Mesenchymal stem cell (in vitro differentiated cells and primary cell): ENCODE measurements at regions not wholly inside any gene's neighbourhood (a gene's known extent, or its start where the extent isn't known, plus 50 kb on each side); places are given as distances from the start of the nearest gene placed in this dataset.

Experiments used
- DNase-seq: peaks from one replicate; pipeline ENCODE4 v3.0.0-alpha.2; 2013
- H2AFZ ChIP-seq: one replicate; pipeline ENCODE4 v1.6.1; 2013; ENCODE audit warnings: low read depth, mild to moderate bottlenecking, control low read depth, inconsistent platforms, low read length, moderate library complexity
- H2AK5ac ChIP-seq: 2 replicates; pipeline ENCODE4 v1.6.1; 2013; ENCODE audit warnings: low read length, moderate library complexity, mild to moderate bottlenecking, inconsistent platforms; ENCODE audit not compliant: severe bottlenecking
- H2BK120ac ChIP-seq: one replicate; pipeline ENCODE4 v1.6.1; 2013; ENCODE audit warnings: low read depth, mild to moderate bottlenecking, inconsistent platforms, low read length, moderate library complexity
- H2BK12ac ChIP-seq, 2 experiments: one replicate each; pipeline ENCODE4 v1.6.1; 2013; ENCODE audit warnings: inconsistent platforms in 2 of 2, low read length in 2 of 2, mild to moderate bottlenecking in 2 of 2, moderate library complexity in 2 of 2, control low read depth in 1 of 2
- H2BK15ac ChIP-seq: one replicate; pipeline ENCODE4 v1.6.1; 2013; ENCODE audit warnings: mild to moderate bottlenecking, low read depth, inconsistent platforms; ENCODE audit not compliant: poor library complexity, severe bottlenecking
- H2BK5ac ChIP-seq: 2 replicates; pipeline ENCODE4 v1.6.1; 2013; ENCODE audit warnings: low read depth, mild to moderate bottlenecking, low read length, control low read depth, inconsistent platforms; ENCODE audit not compliant: poor library complexity, severe bottlenecking
- H3K14ac ChIP-seq, 2 experiments: one replicate each; pipeline ENCODE4 v1.6.1; 2013; ENCODE audit warnings: inconsistent platforms in 2 of 2, low read length in 2 of 2, control low read depth in 1 of 2, mild to moderate bottlenecking in 1 of 2, moderate library complexity in 1 of 2
- H3K18ac ChIP-seq, 2 experiments: one replicate each; pipeline ENCODE4 v1.6.1; 2013; ENCODE audit warnings: inconsistent platforms in 2 of 2, low read length in 2 of 2, control low read depth in 1 of 2, low read depth in 1 of 2, mild to moderate bottlenecking in 1 of 2
- H3K23ac ChIP-seq, 2 experiments: one replicate each; pipeline ENCODE4 v1.6.1; 2013; ENCODE audit warnings: inconsistent platforms in 2 of 2, low read length in 2 of 2, mild to moderate bottlenecking in 2 of 2, moderate library complexity in 2 of 2, control low read depth in 1 of 2
- H3K27ac ChIP-seq: 2 replicates; pipeline ENCODE4 v1.5.1; 2013; ENCODE audit warnings: mild to moderate bottlenecking, moderate library complexity, low read length, control low read depth, inconsistent platforms; ENCODE audit not compliant: poor library complexity, severe bottlenecking
- H3K27me3 ChIP-seq, 2 experiments: 2 replicates each; pipeline versions ENCODE4 v1.6.1 to v1.7.0; 2013; ENCODE audit warnings: low read length in 2 of 2, mild to moderate bottlenecking in 2 of 2, moderate library complexity in 2 of 2, control low read depth in 1 of 2, inconsistent platforms in 1 of 2; ENCODE audit not compliant: control insufficient read depth in 1 of 2, insufficient read depth in 1 of 2
- H3K36me3 ChIP-seq, 2 experiments: 2 replicates each; pipeline versions ENCODE4 v1.6.1 to v1.7.0; 2013; ENCODE audit warnings: low read length in 2 of 2, control low read depth in 1 of 2, inconsistent platforms in 1 of 2, low read depth in 1 of 2, mild to moderate bottlenecking in 1 of 2; ENCODE audit not compliant: insufficient read depth in 2 of 2, control insufficient read depth in 1 of 2
- H3K4ac ChIP-seq, 2 experiments: one replicate each; pipeline ENCODE4 v1.6.1; 2013; ENCODE audit warnings: inconsistent platforms in 2 of 2, low read length in 2 of 2, mild to moderate bottlenecking in 2 of 2, moderate library complexity in 2 of 2, control low read depth in 1 of 2, low read depth in 1 of 2
- H3K4me1 ChIP-seq: 2 replicates; pipeline ENCODE4 v1.6.1; 2013; ENCODE audit warnings: low read depth, low read length, control low read depth; ENCODE audit not compliant: control insufficient read depth, insufficient read depth
- H3K4me2 ChIP-seq: 2 replicates; pipeline ENCODE4 v1.6.1; 2013; ENCODE audit warnings: low read length, mild to moderate bottlenecking, inconsistent platforms; ENCODE audit not compliant: poor library complexity, severe bottlenecking
- H3K4me3 ChIP-seq, 2 experiments: 2 replicates each; pipeline versions ENCODE4 v1.5.1 to v1.7.0; 2013; ENCODE audit warnings: low read length in 2 of 2, mild to moderate bottlenecking in 2 of 2, control low read depth in 1 of 2, low read depth in 1 of 2; ENCODE audit not compliant: insufficient read depth in 1 of 2
- H3K79me1 ChIP-seq: replicated peaks from 2 replicates; pipeline ENCODE4 v1.6.1; 2013; ENCODE audit warnings: mild to moderate bottlenecking, control low read depth, low read length, inconsistent platforms; ENCODE audit not compliant: poor library complexity, severe bottlenecking
- H3K9ac ChIP-seq: 2 replicates; pipeline ENCODE4 v1.7.0; 2013; ENCODE audit warnings: mild to moderate bottlenecking, low read length, moderate library complexity
- H3K9me3 ChIP-seq: 2 replicates; pipeline ENCODE4 v1.7.0; 2013; ENCODE audit warnings: mild to moderate bottlenecking, low read length; ENCODE audit not compliant: control insufficient read depth
- H4K8ac ChIP-seq: one replicate; pipeline ENCODE4 v1.6.1; 2013; ENCODE audit warnings: inconsistent platforms, mild to moderate bottlenecking, low read length, moderate library complexity
- H4K91ac ChIP-seq: one replicate; pipeline ENCODE4 v1.6.1; 2013; ENCODE audit warnings: mild to moderate bottlenecking, low read length, inconsistent platforms
- WGBS: methylation state at CpG from one replicate; pipeline ENCODE4 v1.1.7; 2013; ENCODE audit warnings: mixed read lengths; 5-methylcytosine and 5-hydroxymethylcytosine counted together

GRCh38 chr2:88835726-88836125, 144.3 kb downstream of the RPIA start:
- no peak overlapping the region for H3K9ac ChIP-seq
- no peak overlapping the region for H2BK12ac ChIP-seq
- H3K23ac ChIP-seq: no peak overlapping the region
- H4K91ac ChIP-seq: no peak overlapping the region
- H3K4me3 ChIP-seq: no peak overlapping the region
- WGBS: 92% methylated on average over 2 of the region's 2 CpGs
- H4K8ac ChIP-seq: no peak overlapping the region
- no peak overlapping the region for H2AFZ ChIP-seq
- H3K27ac ChIP-seq: no peak overlapping the region
- no peaks in the 10 kb centered on the region for H3K4me1 ChIP-seq
- H3K79me1 ChIP-seq: no peaks in the 10 kb centered on the region
- H2AK5ac ChIP-seq: no peak overlapping the region
- H3K18ac ChIP-seq: no peak overlapping the region
- no peaks in the 10 kb centered on the region for H3K9me3 ChIP-seq
- H3K4me2 ChIP-seq: no peak overlapping the region
- no peak overlapping the region for H3K14ac ChIP-seq
- no peak overlapping the region for H2BK15ac ChIP-seq
- peaks cover 0 to 11% of the 10 kb centered on the region in 2 experiments for H3K27me3 ChIP-seq
- H2BK120ac ChIP-seq: no peak overlapping the region
- no peaks in the 10 kb centered on the region for H3K36me3 ChIP-seq
- H2BK5ac ChIP-seq: no peak overlapping the region
- DNase-seq: no peak
- no peak overlapping the region for H3K4ac ChIP-seq

- H3K18ac ChIP-seq: no peak overlapping the region
- no peak overlapping the region for H3K9ac ChIP-seq
- no peak overlapping the region for H2AFZ ChIP-seq
- no peak for DNase-seq
- no peak overlapping the region for H2BK15ac ChIP-seq
- H2AK5ac ChIP-seq: no peak overlapping the region
- H4K91ac ChIP-seq: no peak overlapping the region
- no peak overlapping the region for H3K4me2 ChIP-seq
- H2BK5ac ChIP-seq: no peak overlapping the region
- H3K4ac ChIP-seq: no peak overlapping the region
- H2BK12ac ChIP-seq: no peak overlapping the region
- no peak overlapping the region for H4K8ac ChIP-seq
- H3K79me1 ChIP-seq: no peaks in the 10 kb centered on the region
- H3K27ac ChIP-seq: no peak overlapping the region
- H3K27me3 ChIP-seq: peaks cover 0 to 11% of the 10 kb centered on the region in 2 experiments
- H3K14ac ChIP-seq: no peak overlapping the region
- H2BK120ac ChIP-seq: no peak overlapping the region
- no peaks in the 10 kb centered on the region for H3K36me3 ChIP-seq
- no peak overlapping the region for H3K23ac ChIP-seq
- H3K4me3 ChIP-seq: no peak overlapping the region
- H3K4me1 ChIP-seq: no peaks in the 10 kb centered on the region
- H3K9me3 ChIP-seq: no peaks in the 10 kb centered on the region
These were observed 144.9 kb downstream of the RPIA start for GRCh38 chr2:88836351-88836750.

GRCh38 chr2:88837511-88838160, 146.2 kb downstream of the RPIA start:
- Histone ChIP-seq H3K36me3 (no peaks in the 10 kb centered on the region), H2BK12ac (no peak overlapping the region), H4K91ac (no peak overlapping the region), H2AFZ (no peak overlapping the region), H3K27ac (no peak overlapping the region), H2AK5ac (no peak overlapping the region), H2BK120ac (no peak overlapping the region), H2BK15ac (no peak overlapping the region), H3K27me3 (peaks cover 0 to 11% of the 10 kb centered on the region in 2 experiments), H3K18ac (no peak overlapping the region), H3K4me1 (no peaks in the 10 kb centered on the region), H3K23ac (no peak overlapping the region), H3K4me2 (no peak overlapping the region), H4K8ac (no peak overlapping the region), H3K14ac (no peak overlapping the region), H3K9ac (no peak overlapping the region), H3K4me3 (no peak overlapping the region), H3K9me3 (no peaks in the 10 kb centered on the region), H3K79me1 (no peaks in the 10 kb centered on the region), H3K4ac (no peak overlapping the region), H2BK5ac (no peak overlapping the region)
- WGBS: 52% methylated on average over 4 of the region's 4 CpGs
- no peak for DNase-seq

GRCh38 chr2:88838165-88838635, 146.7 kb downstream of the RPIA start:
- 76% methylated on average over 4 of the region's 4 CpGs for WGBS
- no peak overlapping the region for H2BK5ac ChIP-seq
- H3K79me1 ChIP-seq: no peaks in the 10 kb centered on the region

More at GRCh38 chr2:88838165-88838635, 146.7 kb downstream of the RPIA start:
- no peak overlapping the region for H3K4me3 ChIP-seq
- no peak overlapping the region for H4K8ac ChIP-seq
- no peak overlapping the region for H2AK5ac ChIP-seq
- H3K9me3 ChIP-seq: no peaks in the 10 kb centered on the region
- no peak overlapping the region for H2BK15ac ChIP-seq
- H3K36me3 ChIP-seq: no peaks in the 10 kb centered on the region
- H3K27ac ChIP-seq: no peak overlapping the region
- H3K4ac ChIP-seq: no peak overlapping the region
- no peak overlapping the region for H3K14ac ChIP-seq
- H3K18ac ChIP-seq: no peak overlapping the region
- no peak overlapping the region for H2BK12ac ChIP-seq
- no peak overlapping the region for H3K4me2 ChIP-seq
- no peaks in the 10 kb centered on the region for H3K4me1 ChIP-seq
- DNase-seq: no peak
- H2BK120ac ChIP-seq: no peak overlapping the region
- H3K27me3 ChIP-seq: peaks cover 0 to 12% of the 10 kb centered on the region in 2 experiments
- H4K91ac ChIP-seq: no peak overlapping the region
- H3K9ac ChIP-seq: no peak overlapping the region
- H2AFZ ChIP-seq: no peak overlapping the region
- H3K23ac ChIP-seq: no peak overlapping the region
